HG02623 (cell line): ENCODE measurements at regions not wholly inside any gene's neighbourhood (a gene's known extent, or its start where the extent isn't known, plus 50 kb on each side); places are given as distances from the start of the nearest gene placed in this dataset.

ENCODE experiments used
- ATAC-seq: cut with Tn5 transposase; IDR thresholded peaks from one replicate; pipeline ENCODE4 v1.9.1; 2021; ENCODE audit warnings: moderate library complexity; ENCODE audit not compliant: unreplicated experiment

GRCh38 chr19:32189956-32190706 is 155.3 kb upstream of the ZNF507 start:
- ATAC-seq: no peak

DNA sequence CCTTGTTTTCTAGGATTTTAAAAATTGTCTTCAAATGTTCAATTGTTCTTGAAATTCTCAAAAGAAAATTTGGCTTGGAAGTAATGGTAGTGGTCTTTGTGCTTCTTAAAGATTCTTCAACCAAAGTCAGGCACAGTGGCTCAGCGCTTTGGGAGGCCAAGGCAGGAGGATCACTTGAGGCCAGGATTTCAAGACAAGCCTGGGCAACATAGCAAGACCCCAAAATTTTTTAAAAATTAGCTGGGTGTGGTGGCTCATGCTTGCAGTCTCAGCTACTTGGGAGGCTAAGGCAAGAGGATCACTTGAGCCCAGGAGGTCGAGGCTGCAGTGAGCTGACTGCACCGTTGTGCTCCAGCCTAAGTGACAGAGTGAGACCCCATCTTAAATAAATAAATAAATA is 153.5 kb upstream of the ZNF507 start:
- no peak for ATAC-seq

GRCh38 chr19:32195706-32196610 is 149.5 kb upstream of the ZNF507 start:
- ATAC-seq: no peak

- no peak for ATAC-seq
Measured at GRCh38 chr19:32196690-32197420, 148.6 kb upstream of the ZNF507 start.

- no peak for ATAC-seq
Measured at GRCh38 chr19:32197896-32198882, 147.2 kb upstream of the ZNF507 start.

- ATAC-seq: no peak
Measured at GRCh38 chr19:32199501-32200040, 145.8 kb upstream of the ZNF507 start.

DNA sequence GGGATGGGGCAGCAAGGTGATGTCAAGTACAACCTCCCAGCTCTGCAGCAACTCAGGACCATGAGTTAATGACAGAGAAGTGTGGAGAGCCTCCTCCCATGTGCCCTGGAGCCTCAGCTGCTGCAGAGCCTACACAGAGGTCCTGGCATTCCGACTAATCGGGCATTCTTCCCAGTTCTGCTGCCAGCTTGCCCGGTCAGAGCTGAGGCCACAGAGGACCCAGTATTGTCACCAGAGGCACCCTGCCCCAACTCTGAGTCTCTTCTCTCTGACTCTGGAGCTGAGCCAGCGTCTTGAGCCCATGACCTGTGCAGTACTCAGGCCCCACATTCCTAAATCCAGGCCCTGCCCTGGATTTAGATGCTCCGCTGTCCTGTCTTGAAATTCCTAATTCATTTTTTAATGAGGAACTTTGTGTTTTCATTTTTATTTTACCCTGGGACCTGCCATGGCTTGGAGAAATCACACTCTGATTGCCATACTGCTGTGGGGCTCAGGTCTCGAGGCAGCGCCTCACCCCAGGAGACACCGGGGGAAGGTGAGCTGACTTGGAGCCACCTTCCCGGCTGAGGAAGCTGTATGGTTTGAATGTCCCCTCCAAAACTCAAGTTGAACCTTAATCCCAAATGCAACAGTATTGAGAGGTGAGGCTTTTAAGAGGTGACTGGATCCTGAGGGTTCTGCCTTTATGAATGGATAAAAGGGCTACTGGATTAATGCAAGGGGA is 144.9 kb upstream of the ZNF507 start:
- ATAC-seq: no peak

DNA sequence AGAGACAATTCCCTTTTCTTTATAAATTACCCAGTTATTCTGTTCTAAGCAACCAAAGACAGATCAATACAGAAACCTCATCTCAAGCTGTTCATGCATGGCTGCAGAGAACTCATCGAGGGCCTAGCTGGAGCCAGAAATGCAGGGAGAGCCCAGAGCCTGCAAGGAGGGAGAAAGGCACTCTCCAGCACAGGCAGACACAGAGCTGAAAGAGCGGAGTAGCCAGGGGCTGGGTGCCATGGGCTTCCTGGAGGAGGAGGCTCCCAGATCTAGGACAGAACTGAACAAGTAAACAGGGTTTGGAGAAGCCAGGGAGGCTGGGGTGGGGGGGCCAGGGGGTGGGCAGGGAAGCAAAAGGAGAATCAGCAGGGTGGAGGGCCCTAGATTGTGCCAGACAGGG is 144.2 kb upstream of the ZNF507 start:
- no peak for ATAC-seq

DNA sequence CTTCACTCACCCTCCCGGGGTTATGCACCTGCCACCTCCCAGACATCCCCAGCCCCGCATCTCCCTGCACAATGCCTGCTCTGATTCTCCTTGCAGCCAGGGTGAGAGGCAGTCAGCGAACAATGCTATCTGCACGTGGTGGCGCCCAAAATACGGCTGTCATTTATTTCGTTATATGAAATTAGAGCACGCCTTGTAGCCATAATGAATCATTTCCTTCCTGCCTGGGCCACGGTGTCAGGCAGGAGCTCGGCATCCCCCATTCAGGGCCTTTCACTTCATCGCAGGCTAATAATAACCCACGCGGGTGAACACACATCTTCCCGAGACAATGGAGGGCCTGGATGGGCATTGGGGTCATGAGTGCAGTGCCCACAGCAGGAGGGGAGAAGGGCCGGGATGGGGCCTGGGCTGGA is 143.8 kb upstream of the ZNF507 start:
- ATAC-seq: no peak

- ATAC-seq: no peak
Measured at GRCh38 chr19:32202244-32202643, 143.2 kb upstream of the ZNF507 start.

DNA sequence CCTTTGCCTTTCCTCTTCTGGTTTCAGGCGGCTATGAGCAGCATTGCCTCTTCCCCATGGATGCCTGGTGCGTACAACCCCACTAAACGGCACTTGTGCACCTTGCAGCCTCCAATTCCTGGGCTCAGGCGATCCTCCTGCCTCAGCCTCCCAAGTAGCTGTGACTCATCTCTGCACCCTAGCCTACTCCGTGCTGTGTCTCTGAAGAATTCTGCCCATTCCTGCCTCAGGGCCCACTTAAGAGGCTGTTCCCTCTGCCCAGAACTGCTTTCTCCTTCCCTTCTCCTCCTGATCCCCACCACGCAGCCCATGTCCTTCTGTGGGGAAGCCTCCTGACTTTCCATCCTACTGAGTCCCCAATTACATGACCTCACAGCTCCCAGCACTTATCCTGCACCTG is 142.2 kb upstream of the ZNF507 start:
- no peak for ATAC-seq

DNA sequence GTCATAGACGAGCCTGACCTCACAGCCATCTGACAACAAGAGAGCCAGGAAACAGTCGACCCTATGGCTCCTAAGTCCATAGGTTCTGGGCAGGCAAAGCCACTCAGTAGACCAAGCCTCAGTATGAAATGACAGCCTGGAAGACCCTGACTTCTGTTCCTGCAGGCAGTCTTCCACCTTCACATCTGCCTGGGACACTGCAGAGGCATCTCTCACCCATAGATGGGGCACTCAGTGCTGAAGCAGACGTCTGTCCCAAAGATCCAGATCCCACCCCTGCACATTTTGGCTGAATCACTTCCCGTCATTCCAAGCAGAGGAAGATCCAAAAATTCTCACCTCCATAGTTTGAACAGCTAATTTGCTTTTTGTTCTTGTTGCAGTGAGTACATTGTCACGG is 139.3 kb upstream of the ZNF507 start:
- ATAC-seq: no peak

GRCh38 chr19:32208060-32208459 is 137.3 kb upstream of the ZNF507 start:
- ATAC-seq: no peak

- ATAC-seq: no peak
Measured at GRCh38 chr19:32219392-32219791, 126.0 kb upstream of the ZNF507 start.

DNA sequence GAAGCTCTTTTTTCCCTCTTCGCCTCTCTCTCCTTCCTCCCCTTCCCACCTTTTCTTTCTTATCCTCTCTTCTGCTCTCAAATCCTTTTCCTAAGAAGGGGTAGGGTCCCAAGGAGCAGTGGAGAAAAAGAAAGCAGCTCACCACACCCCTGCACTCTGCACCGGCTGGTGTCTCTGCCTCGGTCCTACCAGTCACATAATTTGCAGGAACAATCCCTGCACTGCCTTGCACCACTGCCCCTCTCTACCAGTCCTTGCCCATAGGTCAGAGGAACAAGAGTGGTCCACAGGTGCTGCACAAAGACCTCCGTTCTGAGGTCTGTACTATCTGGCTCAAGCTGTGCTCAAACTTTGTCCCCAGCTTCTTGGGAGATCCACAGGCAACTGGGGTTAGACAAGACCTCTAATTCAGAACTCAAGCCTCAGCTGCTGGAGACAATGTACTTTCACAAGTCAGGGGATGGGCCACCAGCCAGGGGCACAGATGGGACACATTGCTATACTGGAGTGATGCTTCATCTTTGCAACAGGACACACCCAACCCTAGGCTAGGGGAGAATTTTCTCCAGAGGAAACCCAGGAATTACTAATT is 125.4 kb upstream of the ZNF507 start:
- ATAC-seq: no peak

- no peak for ATAC-seq
Measured at GRCh38 chr19:32220951-32221350, 124.5 kb upstream of the ZNF507 start.

DNA sequence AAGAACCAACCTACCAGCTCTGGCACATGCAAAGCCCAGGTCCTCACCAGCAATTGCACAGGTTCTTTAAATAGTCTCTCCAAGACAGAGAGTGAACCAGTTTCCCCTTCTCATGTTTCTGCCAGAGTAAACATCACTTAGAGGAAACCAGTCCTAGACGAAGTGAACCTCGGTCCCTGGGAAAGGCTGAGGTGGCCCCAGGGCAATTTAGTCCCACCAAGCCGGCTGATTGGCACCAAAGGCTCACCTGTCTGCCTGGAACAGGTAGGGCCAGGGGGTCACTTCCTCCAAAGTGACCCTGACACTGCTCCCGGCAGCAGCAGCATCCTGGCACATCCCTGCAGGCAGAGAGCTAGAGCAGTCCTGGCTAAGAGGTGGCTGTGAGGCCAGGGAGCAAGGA is 122.9 kb upstream of the ZNF507 start:
- ATAC-seq: no peak

DNA sequence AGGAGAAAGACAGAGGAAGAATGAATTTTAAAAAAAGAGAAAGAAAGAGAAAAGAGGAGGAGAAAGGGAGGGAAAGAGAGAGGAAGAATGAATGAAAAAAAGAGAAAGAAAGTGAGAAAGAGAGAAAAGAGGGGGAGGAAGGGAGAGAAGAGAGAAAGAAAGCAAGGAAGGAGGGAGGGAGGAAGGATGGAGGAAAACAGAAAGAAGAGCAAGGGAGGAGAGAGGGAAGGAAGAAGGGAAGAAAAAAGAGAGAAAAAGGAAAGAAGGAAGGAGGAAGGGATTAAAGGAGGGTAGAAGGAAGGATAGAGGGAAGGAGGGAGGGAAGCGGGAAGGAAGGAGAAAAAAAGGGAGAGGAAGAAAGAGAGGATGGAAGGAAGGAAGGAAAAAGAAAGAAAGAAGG is 122.3 kb upstream of the ZNF507 start:
- ATAC-seq: no peak
